ENCODE measurements at regions not wholly inside any gene's neighbourhood (a gene's known extent, or its start where the extent isn't known, plus 50 kb on each side); places are given as distances from the start of the nearest gene placed in this dataset.

DNA sequence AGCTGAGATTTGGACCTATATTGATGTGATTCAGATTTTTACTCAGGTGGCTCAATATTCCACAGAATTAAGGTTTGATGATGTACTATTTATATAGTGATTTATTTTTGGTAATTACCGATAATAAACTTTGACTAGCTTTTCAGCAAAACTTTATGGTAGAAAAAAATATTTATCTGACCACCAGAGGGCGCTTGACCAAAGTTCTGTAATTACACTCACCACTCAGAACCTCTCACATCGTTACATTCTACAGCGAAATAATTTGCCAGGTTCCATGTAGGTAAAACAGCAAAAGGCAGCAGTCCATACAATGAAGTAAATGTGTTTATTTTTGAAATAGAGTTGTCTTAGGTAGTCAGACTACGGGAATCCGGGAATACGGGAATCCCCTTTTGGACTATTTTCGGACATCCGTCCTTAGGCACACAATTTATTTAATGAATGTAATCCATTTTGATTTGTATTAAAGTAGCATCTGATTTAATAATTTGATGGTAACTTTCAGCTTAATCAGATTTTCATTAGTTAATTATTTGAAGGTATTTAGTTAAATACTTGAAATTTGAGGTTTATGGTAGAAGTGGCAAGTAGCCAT is 143.0 kb upstream of the DDHD1 start:
- POLR2A ChIA-PET = interaction anchor here (0.5 kb wide), 1 partner anchor 1308 kb away, joined by 4 read pairs; no protein-coding TSS in a partner anchor
- DNase-seq (ENCODE audit: low read depth in 1 of 2, low spot score in 1 of 2) = peak; percentile 9 to 39
- FAIRE-seq = no peak

DNA sequence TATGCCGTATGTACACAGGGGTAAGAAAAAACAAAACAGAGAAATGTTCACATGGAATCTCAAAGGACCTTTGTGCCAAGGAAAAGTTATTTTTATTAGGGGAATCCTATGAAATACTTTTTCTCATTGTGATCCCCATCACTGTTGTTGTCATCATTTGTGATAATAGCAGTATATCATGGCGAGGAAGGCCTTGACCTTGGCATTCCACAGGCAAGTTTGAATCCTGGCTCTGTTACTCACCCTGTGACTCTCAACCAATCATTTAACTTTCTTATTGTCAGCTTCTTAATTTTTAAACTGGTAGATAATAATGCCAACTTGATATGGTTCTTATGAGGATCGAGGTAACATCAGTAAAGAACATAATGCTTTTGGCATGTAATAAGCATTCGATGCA is 142.2 kb upstream of the DDHD1 start:
- Histone ChIP-seq H3K4me2 (no peak overlapping the region), H3K27ac (no peak overlapping the region), H3K4me3 (no peak overlapping the region), H3K4me1 (no peaks in the 10 kb centered on the region), H3K9me3 (no peaks in the 10 kb centered on the region)
- no peak for DNase-seq (ENCODE audit: low read depth in 1 of 2, low spot score in 1 of 2)
- 68% methylated on average over 4 of the region's 4 CpGs for WGBS (ENCODE audit: missing lambda C conversion rate)
- no peak for ATAC-seq
- TF ChIP-seq TFCP2L1 (CRISPR knock-in tag; IDR thresholded peaks at IDR 0.05) = no peak
- TF ChIP-seq HDAC2 (IDR thresholded peaks at IDR 0.05) = no peak
- no peak for TF ChIP-seq ZSCAN20 (CRISPR knock-in tag; IDR thresholded peaks at IDR 0.05)
- CTCF ChIA-PET = interaction anchor here (0.6 to 6.8 kb wide), 26 partner anchors 10 to 1067 kb away, joined by 3 to 77 read pairs (median 4); no protein-coding TSS in a partner anchor
- no peak for FAIRE-seq
- POLR2A ChIA-PET = interaction anchor here (0.7 kb wide), 1 partner anchor 344 kb away, joined by 5 read pairs; the partner anchor contains the start of gene FERMT2

More for the DNA sequence above, 143.0 kb upstream of the DDHD1 start:
- no peaks in the 10 kb centered on the region for H3K4me1 ChIP-seq
- CTCF ChIA-PET = interaction anchor here (0.6 to 6.8 kb wide), 26 partner anchors 10 to 1066 kb away, joined by 3 to 77 read pairs (median 4); no protein-coding TSS in a partner anchor
- no peak overlapping the region for H3K27ac ChIP-seq
- H3K9me3 ChIP-seq = no peaks in the 10 kb centered on the region
- no peak overlapping the region for H3K4me3 ChIP-seq
- H3K4me2 ChIP-seq = no peak overlapping the region
- WGBS (ENCODE audit: missing lambda C conversion rate) = 53% methylated on average over 9 of the region's 9 CpGs
- TF ChIP-seq RAD21 (conservative IDR thresholded peaks at IDR 0.05 in 1 of 2, IDR thresholded peaks at IDR 0.05 in 1 of 2) (peak; percentile 30 to 44; a peak in 4 of 5 replicates), SMC3 (IDR thresholded peaks at IDR 0.05) (peak; percentile 64), MAFK (IDR thresholded peaks at IDR 0.05; ENCODE audit: partially characterized antibody) (no peak)
- TF ChIP-seq, protein P1, sequence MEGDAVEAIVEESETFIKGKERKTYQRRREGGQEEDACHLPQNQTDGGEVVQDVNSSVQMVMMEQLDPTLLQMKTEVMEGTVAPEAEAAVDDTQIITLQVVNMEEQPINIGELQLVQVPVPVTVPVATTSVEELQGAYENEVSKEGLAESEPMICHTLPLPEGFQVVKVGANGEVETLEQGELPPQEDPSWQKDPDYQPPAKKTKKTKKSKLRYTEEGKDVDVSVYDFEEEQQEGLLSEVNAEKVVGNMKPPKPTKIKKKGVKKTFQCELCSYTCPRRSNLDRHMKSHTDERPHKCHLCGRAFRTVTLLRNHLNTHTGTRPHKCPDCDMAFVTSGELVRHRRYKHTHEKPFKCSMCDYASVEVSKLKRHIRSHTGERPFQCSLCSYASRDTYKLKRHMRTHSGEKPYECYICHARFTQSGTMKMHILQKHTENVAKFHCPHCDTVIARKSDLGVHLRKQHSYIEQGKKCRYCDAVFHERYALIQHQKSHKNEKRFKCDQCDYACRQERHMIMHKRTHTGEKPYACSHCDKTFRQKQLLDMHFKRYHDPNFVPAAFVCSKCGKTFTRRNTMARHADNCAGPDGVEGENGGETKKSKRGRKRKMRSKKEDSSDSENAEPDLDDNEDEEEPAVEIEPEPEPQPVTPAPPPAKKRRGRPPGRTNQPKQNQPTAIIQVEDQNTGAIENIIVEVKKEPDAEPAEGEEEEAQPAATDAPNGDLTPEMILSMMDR (IDR thresholded peaks at IDR 0.05) = peak; percentile 85
- peak in 1 of 2 experiments; percentile 50; a peak in 1 of 6 replicates for ATAC-seq

DNA sequence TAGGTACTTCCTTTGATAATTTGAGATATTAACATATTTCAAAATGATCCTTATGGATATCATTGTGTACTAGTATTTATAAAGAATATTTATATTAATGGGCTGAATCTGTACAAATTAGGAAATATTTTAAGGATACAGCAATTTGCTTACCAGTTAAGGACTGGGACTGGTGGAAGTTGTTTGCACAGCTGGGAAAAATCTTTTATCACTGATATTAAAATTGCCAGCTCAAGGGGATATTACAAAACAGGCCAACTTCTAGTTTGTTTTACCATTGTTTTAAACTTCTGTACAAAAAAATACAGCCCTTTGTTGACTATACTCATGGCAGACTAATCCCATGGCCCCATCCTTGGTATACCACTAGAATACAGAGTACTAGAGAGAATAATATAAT is 133.2 kb upstream of the DDHD1 start:
- FAIRE-seq (no peak), DNase-seq (ENCODE audit: low read depth in 1 of 2, low spot score in 1 of 2) (no peak), ATAC-seq (no peak)
- Histone ChIP-seq H3K4me1 (no peaks in the 10 kb centered on the region), H3K27ac (no peak overlapping the region), H3K4me2 (no peak overlapping the region), H3K9me3 (peaks cover 13% of the 10 kb centered on the region), H3K4me3 (no peak overlapping the region)
- TF ChIP-seq CHD4 (IDR thresholded peaks at IDR 0.05; ENCODE audit: borderline replicate concordance) = no peak
- no peak for TF ChIP-seq NR3C1 (IDR thresholded peaks at IDR 0.05)
- no peak for TF ChIP-seq ZNF302 (CRISPR knock-in tag; IDR thresholded peaks at IDR 0.05)
- no peak for TF ChIP-seq SREBF2 (IDR thresholded peaks at IDR 0.05)
- TF ChIP-seq PHF8 (IDR thresholded peaks at IDR 0.05; ENCODE audit: borderline replicate concordance, low read depth) = no peak
- TF ChIP-seq, protein P2, sequence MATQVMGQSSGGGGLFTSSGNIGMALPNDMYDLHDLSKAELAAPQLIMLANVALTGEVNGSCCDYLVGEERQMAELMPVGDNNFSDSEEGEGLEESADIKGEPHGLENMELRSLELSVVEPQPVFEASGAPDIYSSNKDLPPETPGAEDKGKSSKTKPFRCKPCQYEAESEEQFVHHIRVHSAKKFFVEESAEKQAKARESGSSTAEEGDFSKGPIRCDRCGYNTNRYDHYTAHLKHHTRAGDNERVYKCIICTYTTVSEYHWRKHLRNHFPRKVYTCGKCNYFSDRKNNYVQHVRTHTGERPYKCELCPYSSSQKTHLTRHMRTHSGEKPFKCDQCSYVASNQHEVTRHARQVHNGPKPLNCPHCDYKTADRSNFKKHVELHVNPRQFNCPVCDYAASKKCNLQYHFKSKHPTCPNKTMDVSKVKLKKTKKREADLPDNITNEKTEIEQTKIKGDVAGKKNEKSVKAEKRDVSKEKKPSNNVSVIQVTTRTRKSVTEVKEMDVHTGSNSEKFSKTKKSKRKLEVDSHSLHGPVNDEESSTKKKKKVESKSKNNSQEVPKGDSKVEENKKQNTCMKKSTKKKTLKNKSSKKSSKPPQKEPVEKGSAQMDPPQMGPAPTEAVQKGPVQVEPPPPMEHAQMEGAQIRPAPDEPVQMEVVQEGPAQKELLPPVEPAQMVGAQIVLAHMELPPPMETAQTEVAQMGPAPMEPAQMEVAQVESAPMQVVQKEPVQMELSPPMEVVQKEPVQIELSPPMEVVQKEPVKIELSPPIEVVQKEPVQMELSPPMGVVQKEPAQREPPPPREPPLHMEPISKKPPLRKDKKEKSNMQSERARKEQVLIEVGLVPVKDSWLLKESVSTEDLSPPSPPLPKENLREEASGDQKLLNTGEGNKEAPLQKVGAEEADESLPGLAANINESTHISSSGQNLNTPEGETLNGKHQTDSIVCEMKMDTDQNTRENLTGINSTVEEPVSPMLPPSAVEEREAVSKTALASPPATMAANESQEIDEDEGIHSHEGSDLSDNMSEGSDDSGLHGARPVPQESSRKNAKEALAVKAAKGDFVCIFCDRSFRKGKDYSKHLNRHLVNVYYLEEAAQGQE (IDR thresholded peaks at IDR 0.05) = no peak
- no peak for TF ChIP-seq MAFK (IDR thresholded peaks at IDR 0.05; ENCODE audit: partially characterized antibody)
- TF ChIP-seq, protein P3, sequence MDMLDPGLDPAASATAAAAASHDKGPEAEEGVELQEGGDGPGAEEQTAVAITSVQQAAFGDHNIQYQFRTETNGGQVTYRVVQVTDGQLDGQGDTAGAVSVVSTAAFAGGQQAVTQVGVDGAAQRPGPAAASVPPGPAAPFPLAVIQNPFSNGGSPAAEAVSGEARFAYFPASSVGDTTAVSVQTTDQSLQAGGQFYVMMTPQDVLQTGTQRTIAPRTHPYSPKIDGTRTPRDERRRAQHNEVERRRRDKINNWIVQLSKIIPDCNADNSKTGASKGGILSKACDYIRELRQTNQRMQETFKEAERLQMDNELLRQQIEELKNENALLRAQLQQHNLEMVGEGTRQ (IDR thresholded peaks at IDR 0.05) = no peak
- no peak for TF ChIP-seq MYC (IDR thresholded peaks at IDR 0.05; ENCODE audit: borderline replicate concordance, low read length)
- no peak for TF ChIP-seq POLR2AphosphoS2 (conservative IDR thresholded peaks at IDR 0.05; ENCODE audit: low read length)
- no peak for TF ChIP-seq EHMT2 (IDR thresholded peaks at IDR 0.05; ENCODE audit: low read depth)
- TF ChIP-seq, protein P4, sequence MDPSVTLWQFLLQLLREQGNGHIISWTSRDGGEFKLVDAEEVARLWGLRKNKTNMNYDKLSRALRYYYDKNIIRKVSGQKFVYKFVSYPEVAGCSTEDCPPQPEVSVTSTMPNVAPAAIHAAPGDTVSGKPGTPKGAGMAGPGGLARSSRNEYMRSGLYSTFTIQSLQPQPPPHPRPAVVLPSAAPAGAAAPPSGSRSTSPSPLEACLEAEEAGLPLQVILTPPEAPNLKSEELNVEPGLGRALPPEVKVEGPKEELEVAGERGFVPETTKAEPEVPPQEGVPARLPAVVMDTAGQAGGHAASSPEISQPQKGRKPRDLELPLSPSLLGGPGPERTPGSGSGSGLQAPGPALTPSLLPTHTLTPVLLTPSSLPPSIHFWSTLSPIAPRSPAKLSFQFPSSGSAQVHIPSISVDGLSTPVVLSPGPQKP (IDR thresholded peaks at IDR 0.05; ENCODE audit: low read depth, low read length) = no peak
- TF ChIP-seq RNF2 (IDR thresholded peaks at IDR 0.05; ENCODE audit: borderline replicate concordance, low read depth) = no peak
- TF ChIP-seq, protein P1 (IDR thresholded peaks at IDR 0.05) = no peak
- TF ChIP-seq TFCP2L1 (CRISPR knock-in tag; IDR thresholded peaks at IDR 0.05) = no peak
- CTCF ChIA-PET = no interaction called here
- POLR2A ChIA-PET = no interaction called here

All from A549 (cell line).